ENCODE measurements at regions not wholly inside any gene's neighbourhood (a gene's known extent, or its start where the extent isn't known, plus 50 kb on each side); places are given as distances from the start of the nearest gene placed in this dataset.

GRCh38 chr6:121664158-121664557 lies 228.7 kb downstream of the GJA1 start:
- TF ChIP-seq REST (IDR thresholded peaks at IDR 0.05; ENCODE audit: low read depth, low read length) (no peak), MEF2A (IDR thresholded peaks at IDR 0.05; ENCODE audit: insufficient read depth, low read depth, low read length) (no peak), MAX (IDR thresholded peaks at IDR 0.05; ENCODE audit: low read depth, low read length) (no peak), CREB1 (IDR thresholded peaks at IDR 0.05; ENCODE audit: low read depth) (no peak), LARP7 (IDR thresholded peaks at IDR 0.05) (no peak)

All from GM12878 (cell line).